Activated naive CD8-positive, alpha-beta T cell treated with anti-CD3 and anti-CD28 coated beads, Interleukin-2, amount 10 ng/mL, durations not matched to agents 7 days and 5 days (primary cell): ENCODE measurements at regions not wholly inside any gene's neighbourhood (a gene's known extent, or its start where the extent isn't known, plus 50 kb on each side); places are given as distances from the start of the nearest gene placed in this dataset.

ENCODE experiments used
- ATAC-seq: fragments of 150-1000 bp; cut with Tn5 transposase; one replicate; pipeline ENCODE4 v1.10.0; 2021; ENCODE audit warnings: low read depth, moderate library complexity
- POLR2A ChIA-PET: fragments of 350-600 bp; sonication (Branson Sonifier 250); formaldehyde crosslinking; loops from one replicate; lab custom pipeline; 2021; ENCODE audit warnings: antibody characterized with exemption; lab: Charles Lee
- DNase-seq: peaks from one replicate; pipeline ENCODE4 v3.0.0; 2021
- H3K27ac Mint-ChIP-seq: one replicate; pipeline ENCODE4 v1.8.0; 2022; ENCODE audit warnings: mild to moderate bottlenecking, mixed read lengths
- H3K27me3 Mint-ChIP-seq: one replicate; pipeline ENCODE4 v1.8.0; 2022; ENCODE audit warnings: mild to moderate bottlenecking, moderate library complexity, mixed read lengths
- H3K36me3 Mint-ChIP-seq: one replicate; pipeline ENCODE4 v1.8.0; 2021; ENCODE audit warnings: mild to moderate bottlenecking, mixed read lengths
- H3K4me1 Mint-ChIP-seq: one replicate; pipeline ENCODE4 v1.8.0; 2021; ENCODE audit warnings: mixed read lengths
- H3K4me3 Mint-ChIP-seq: one replicate; pipeline ENCODE4 v1.8.0; 2022; ENCODE audit warnings: mild to moderate bottlenecking, moderate library complexity, mixed read lengths
- H3K9me3 Mint-ChIP-seq: one replicate; pipeline ENCODE4 v1.8.0; 2021; ENCODE audit warnings: mixed read lengths

- POLR2A ChIA-PET, result no interaction called here
- H3K27me3 Mint-ChIP-seq, result no peaks in the 10 kb centered on the region
- DNase-seq (no peak), ATAC-seq (no peak)
- H3K4me3 Mint-ChIP-seq, result no peak overlapping the region
- H3K9me3 Mint-ChIP-seq, result no peaks in the 10 kb centered on the region
- H3K36me3 Mint-ChIP-seq, result no peaks in the 10 kb centered on the region
- no peak overlapping the region for H3K27ac Mint-ChIP-seq
- H3K4me1 Mint-ChIP-seq, result no peaks in the 10 kb centered on the region
These were observed 265.8 kb downstream of the PCDH18 start for GRCh38 chr4:137266511-137266910.

- Mint-ChIP-seq H3K36me3 (no peaks in the 10 kb centered on the region), H3K4me1 (no peaks in the 10 kb centered on the region), H3K27ac (no peak overlapping the region), H3K4me3 (no peak overlapping the region), H3K27me3 (no peaks in the 10 kb centered on the region), H3K9me3 (no peaks in the 10 kb centered on the region)
- DNase-seq (no peak), ATAC-seq (no peak)
- POLR2A ChIA-PET, result no interaction called here
These were observed 269.1 kb downstream of the PCDH18 start for GRCh38 chr4:137263206-137263605.

- H3K9me3 Mint-ChIP-seq, result peaks cover 1% of the 10 kb centered on the region
- H3K27ac Mint-ChIP-seq, result no peak overlapping the region
- DNase-seq (no peak), ATAC-seq (no peak)
- H3K4me3 Mint-ChIP-seq, result no peak overlapping the region
- H3K36me3 Mint-ChIP-seq, result no peaks in the 10 kb centered on the region
- H3K4me1 Mint-ChIP-seq, result no peaks in the 10 kb centered on the region
- H3K27me3 Mint-ChIP-seq, result no peaks in the 10 kb centered on the region
- POLR2A ChIA-PET, result no interaction called here
These were observed 278.3 kb downstream of the PCDH18 start for GRCh38 chr4:137253949-137254348.

- Mint-ChIP-seq H3K4me1 (no peaks in the 10 kb centered on the region), H3K4me3 (no peak overlapping the region), H3K36me3 (no peaks in the 10 kb centered on the region), H3K9me3 (no peaks in the 10 kb centered on the region), H3K27me3 (no peaks in the 10 kb centered on the region), H3K27ac (no peak overlapping the region)
- POLR2A ChIA-PET, result no interaction called here
- ATAC-seq, result no peak
- no peak for DNase-seq
These were observed 283.2 kb downstream of the PCDH18 start for GRCh38 chr4:137249112-137249511.

GRCh38 chr4:137238456-137239162 is 293.7 kb downstream of the PCDH18 start:
- DNase-seq (no peak), ATAC-seq (no peak)
- H3K36me3 Mint-ChIP-seq, result no peaks in the 10 kb centered on the region
- no peak overlapping the region for H3K27ac Mint-ChIP-seq
- H3K4me1 Mint-ChIP-seq, result no peaks in the 10 kb centered on the region
- H3K4me3 Mint-ChIP-seq, result no peak overlapping the region
- POLR2A ChIA-PET, result no interaction called here
- peaks cover 2% of the 10 kb centered on the region for H3K9me3 Mint-ChIP-seq
- no peaks in the 10 kb centered on the region for H3K27me3 Mint-ChIP-seq

GRCh38 chr4:137226900-137227299 is 305.4 kb downstream of the PCDH18 start:
- no peak overlapping the region for H3K27ac Mint-ChIP-seq
- H3K9me3 Mint-ChIP-seq, result peaks cover 1% of the 10 kb centered on the region
- ATAC-seq, result no peak
- no peaks in the 10 kb centered on the region for H3K4me1 Mint-ChIP-seq
- H3K36me3 Mint-ChIP-seq, result no peaks in the 10 kb centered on the region
- no peak overlapping the region for H3K4me3 Mint-ChIP-seq
- POLR2A ChIA-PET, result no interaction called here
- no peaks in the 10 kb centered on the region for H3K27me3 Mint-ChIP-seq
- DNase-seq, result no peak

- no peaks in the 10 kb centered on the region for H3K27me3 Mint-ChIP-seq
- H3K4me3 Mint-ChIP-seq, result no peak overlapping the region
- no peaks in the 10 kb centered on the region for H3K4me1 Mint-ChIP-seq
- ATAC-seq (no peak), DNase-seq (no peak)
- peaks cover 1% of the 10 kb centered on the region for H3K9me3 Mint-ChIP-seq
- no peaks in the 10 kb centered on the region for H3K36me3 Mint-ChIP-seq
- no peak overlapping the region for H3K27ac Mint-ChIP-seq
- POLR2A ChIA-PET, result no interaction called here
These were observed 306.1 kb downstream of the PCDH18 start for GRCh38 chr4:137226221-137226620.

- Mint-ChIP-seq H3K4me1 (no peaks in the 10 kb centered on the region), H3K27me3 (no peaks in the 10 kb centered on the region), H3K27ac (no peak overlapping the region), H3K4me3 (no peak overlapping the region), H3K9me3 (no peaks in the 10 kb centered on the region), H3K36me3 (no peaks in the 10 kb centered on the region)
- POLR2A ChIA-PET, result no interaction called here
- no peak for DNase-seq
- no peak for ATAC-seq
These were observed 318.7 kb downstream of the PCDH18 start for GRCh38 chr4:137213372-137214173.

GRCh38 chr4:137212601-137213000 is 319.7 kb downstream of the PCDH18 start:
- Mint-ChIP-seq H3K27me3 (no peaks in the 10 kb centered on the region), H3K27ac (no peak overlapping the region), H3K4me3 (no peak overlapping the region), H3K36me3 (no peaks in the 10 kb centered on the region), H3K9me3 (no peaks in the 10 kb centered on the region), H3K4me1 (no peaks in the 10 kb centered on the region)
- no peak for DNase-seq
- ATAC-seq, result no peak
- POLR2A ChIA-PET, result no interaction called here

- POLR2A ChIA-PET, result no interaction called here
- ATAC-seq (no peak), DNase-seq (no peak)
- no peaks in the 10 kb centered on the region for H3K4me1 Mint-ChIP-seq
- H3K9me3 Mint-ChIP-seq, result no peaks in the 10 kb centered on the region
- H3K36me3 Mint-ChIP-seq, result no peaks in the 10 kb centered on the region
- no peak overlapping the region for H3K4me3 Mint-ChIP-seq
- H3K27me3 Mint-ChIP-seq, result no peaks in the 10 kb centered on the region
- H3K27ac Mint-ChIP-seq, result no peak overlapping the region
These were observed 323.1 kb downstream of the PCDH18 start for GRCh38 chr4:137209240-137209639.

GRCh38 chr4:137206781-137207180 is 325.5 kb downstream of the PCDH18 start:
- POLR2A ChIA-PET, result no interaction called here
- H3K4me1 Mint-ChIP-seq, result no peaks in the 10 kb centered on the region
- H3K4me3 Mint-ChIP-seq, result no peak overlapping the region
- no peaks in the 10 kb centered on the region for H3K36me3 Mint-ChIP-seq
- no peaks in the 10 kb centered on the region for H3K9me3 Mint-ChIP-seq
- H3K27ac Mint-ChIP-seq, result no peak overlapping the region
- no peaks in the 10 kb centered on the region for H3K27me3 Mint-ChIP-seq
- ATAC-seq (no peak), DNase-seq (no peak)

- Mint-ChIP-seq H3K4me3 (no peak overlapping the region), H3K9me3 (no peaks in the 10 kb centered on the region), H3K4me1 (no peaks in the 10 kb centered on the region), H3K27ac (no peak overlapping the region), H3K36me3 (no peaks in the 10 kb centered on the region), H3K27me3 (no peaks in the 10 kb centered on the region)
- ATAC-seq (no peak), DNase-seq (no peak)
- POLR2A ChIA-PET, result no interaction called here
These were observed 328.7 kb downstream of the PCDH18 start for GRCh38 chr4:137203601-137204000.

GRCh38 chr4:137200322-137200721 is 332.0 kb downstream of the PCDH18 start:
- Mint-ChIP-seq H3K36me3 (no peaks in the 10 kb centered on the region), H3K4me1 (no peaks in the 10 kb centered on the region), H3K27ac (no peak overlapping the region), H3K4me3 (no peak overlapping the region), H3K27me3 (no peaks in the 10 kb centered on the region), H3K9me3 (no peaks in the 10 kb centered on the region)
- ATAC-seq (no peak), DNase-seq (no peak)
- POLR2A ChIA-PET, result no interaction called here

GRCh38 chr4:137198791-137199190 is 333.5 kb downstream of the PCDH18 start:
- H3K4me1 Mint-ChIP-seq, result no peaks in the 10 kb centered on the region
- no peaks in the 10 kb centered on the region for H3K27me3 Mint-ChIP-seq
- ATAC-seq, result no peak
- peaks cover 1% of the 10 kb centered on the region for H3K9me3 Mint-ChIP-seq
- H3K4me3 Mint-ChIP-seq, result no peak overlapping the region
- no peaks in the 10 kb centered on the region for H3K36me3 Mint-ChIP-seq
- H3K27ac Mint-ChIP-seq, result no peak overlapping the region
- DNase-seq, result no peak
- POLR2A ChIA-PET, result no interaction called here
